GM23338 (cell line): ENCODE measurements at regions not wholly inside any gene's neighbourhood (a gene's known extent, or its start where the extent isn't known, plus 50 kb on each side); places are given as distances from the start of the nearest gene placed in this dataset.

Source experiments
- ATAC-seq: fragments of 200-7000 bp; cut with Tn5 transposase; 3 replicates; pipeline ENCODE4 v1.9.1; 2020
- DNase-seq: peaks from one replicate; pipeline ENCODE4 v3.0.0-alpha.2; 2015; ENCODE audit warnings: low spot score
- H2AFZ ChIP-seq: fragments of 200-600 bp; sonication (generic); 2 replicates; pipeline ENCODE4 v1.8.0; 2016; ENCODE audit warnings: antibody characterized with exemption, mild to moderate bottlenecking, moderate library complexity
- H3F3A ChIP-seq: fragments of 200-600 bp; sonication (generic); replicated peaks from 2 replicates; pipeline ENCODE4 v1.8.0; 2017; ENCODE audit warnings: antibody characterized with exemption, mixed run types, low read depth
- H3K27ac ChIP-seq: fragments of 200-600 bp; sonication (generic); 2 replicates; pipeline ENCODE4 v1.6.1; 2016; ENCODE audit warnings: low read depth
- H3K27me3 ChIP-seq: fragments of 200-600 bp; sonication (generic); 2 replicates; pipeline ENCODE4 v1.8.0; 2016; ENCODE audit warnings: mild to moderate bottlenecking, mixed run types, moderate library complexity; ENCODE audit not compliant: insufficient read depth
- H3K36me3 ChIP-seq: fragments of 200-600 bp; sonication (generic); 2 replicates; pipeline ENCODE4 v1.8.0; 2016; ENCODE audit warnings: mild to moderate bottlenecking; ENCODE audit not compliant: insufficient read depth
- H3K4me1 ChIP-seq: fragments of 200-600 bp; sonication (generic); 2 replicates; pipeline ENCODE4 v1.8.0; 2016; ENCODE audit warnings: mild to moderate bottlenecking, moderate library complexity; ENCODE audit not compliant: insufficient read depth
- H3K4me2 ChIP-seq: fragments of 200-600 bp; sonication (generic); 2 replicates; pipeline ENCODE4 v1.7.1; 2017; ENCODE audit warnings: mixed run types
- H3K4me3 ChIP-seq: fragments of 200-600 bp; sonication (generic); 2 replicates; pipeline ENCODE4 v1.6.1; 2016; ENCODE audit warnings: mixed run types
- H3K79me2 ChIP-seq: fragments of 200-600 bp; sonication (generic); replicated peaks from 2 replicates; pipeline ENCODE4 v1.8.0; 2017; ENCODE audit warnings: mild to moderate bottlenecking; ENCODE audit not compliant: insufficient read depth
- H3K9me2 ChIP-seq: fragments of 200-600 bp; sonication (generic); 2 replicates; pipeline ENCODE4 v1.8.0; 2017; ENCODE audit not compliant: insufficient read depth
- H4K20me1 ChIP-seq: fragments of 200-600 bp; sonication (generic); replicated peaks from 2 replicates; pipeline ENCODE4 v1.8.0; 2017; ENCODE audit warnings: mild to moderate bottlenecking; ENCODE audit not compliant: insufficient read depth
- H3K27ac Mint-ChIP-seq: 2 replicates; pipeline ENCODE4 v1.8.0; 2020; ENCODE audit warnings: inconsistent platforms, mild to moderate bottlenecking, moderate library complexity, mixed read lengths
- H3K27me3 Mint-ChIP-seq: 3 replicates; pipeline ENCODE4 v1.8.0; 2022; ENCODE audit warnings: low read depth, mild to moderate bottlenecking, moderate library complexity, mixed read lengths, inconsistent platforms; ENCODE audit not compliant: insufficient read depth, poor library complexity
- H3K36me3 Mint-ChIP-seq: 3 replicates; pipeline ENCODE4 v1.8.0; 2021; ENCODE audit warnings: low read depth, mild to moderate bottlenecking, inconsistent platforms, moderate library complexity, mixed read lengths
- H3K4me1 Mint-ChIP-seq: 3 replicates; pipeline ENCODE4 v1.8.0; 2020; ENCODE audit warnings: mild to moderate bottlenecking, inconsistent platforms, mixed read lengths
- H3K4me3 Mint-ChIP-seq: 3 replicates; pipeline ENCODE4 v1.8.0; 2021; ENCODE audit warnings: moderate library complexity, mild to moderate bottlenecking, inconsistent platforms, mixed read lengths
- H3K9me3 Mint-ChIP-seq: 3 replicates; pipeline ENCODE4 v1.8.0; 2020; ENCODE audit warnings: moderate library complexity, mild to moderate bottlenecking, inconsistent platforms, mixed read lengths
- EZH2phosphoT487 ChIP-seq: fragments of 200-600 bp; sonication (generic); IDR thresholded peaks from one replicate; pipeline ENCODE4 v1.8.1; 2018; ENCODE audit warnings: antibody characterized with exemption; ENCODE audit not compliant: unreplicated experiment
- JUNB ChIP-seq: IDR thresholded peaks from one replicate; pipeline ENCODE4 v1.6.1; 2016; ENCODE audit warnings: antibody characterized with exemption; ENCODE audit not compliant: unreplicated experiment
- POLR2AphosphoS5 ChIP-seq: IDR thresholded peaks from 2 replicates; pipeline ENCODE4 v1.6.1; 2016; ENCODE audit warnings: antibody characterized with exemption, low read depth
- STAT1 ChIP-seq: IDR thresholded peaks from one replicate; pipeline ENCODE4 v1.6.1; 2016; ENCODE audit warnings: antibody characterized with exemption; ENCODE audit not compliant: unreplicated experiment
- ZNF114 ChIP-seq: fragments of 250-450 bp; sonication (Bioruptor Pico); IDR thresholded peaks from 2 replicates; pipeline ENCODE4 v1.5.0; 2020; ENCODE audit warnings: mild to moderate bottlenecking, moderate library complexity
- TF ChIP-seq, protein P1 (sequence below): fragments of 250-450 bp; sonication (Bioruptor Pico); IDR thresholded peaks from 2 replicates; pipeline ENCODE4 v1.5.0; 2020; ENCODE audit warnings: mild to moderate bottlenecking, moderate library complexity
- TF ChIP-seq, protein P2 (sequence below): IDR thresholded peaks from one replicate; pipeline ENCODE4 v1.6.1; 2018; ENCODE audit warnings: antibody characterized with exemption; ENCODE audit not compliant: unreplicated experiment
- TF ChIP-seq, protein P3 (sequence below): IDR thresholded peaks from 2 replicates; pipeline ENCODE4 v1.6.1; 2016; ENCODE audit warnings: antibody characterized with exemption

DNA sequence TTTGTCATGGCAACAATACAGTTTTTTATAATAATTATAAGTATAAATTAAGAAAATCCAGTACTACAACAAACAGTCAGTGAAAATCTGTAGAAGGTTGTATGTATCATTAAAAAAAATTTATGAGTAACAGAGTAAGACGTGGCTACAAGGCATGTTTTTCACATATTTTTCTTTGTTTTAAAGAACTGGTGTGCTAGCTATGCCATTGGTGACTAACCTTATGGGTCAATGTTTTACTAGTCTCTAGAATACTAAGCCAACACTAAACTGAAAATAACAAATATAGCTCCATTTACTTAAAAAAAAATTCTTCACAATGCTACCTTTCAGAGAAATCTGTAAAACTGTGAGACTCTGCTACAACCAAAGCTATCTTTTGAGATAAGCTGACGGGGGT is 261.5 kb downstream of the ADGRL2 start:
- no peak overlapping the region for H3K27ac ChIP-seq
- H3K4me3 ChIP-seq: no peak overlapping the region
- ATAC-seq: no peak
- peaks cover 8% of the 10 kb centered on the region; the same call in 2 of the 3 replicates for H3K4me1 Mint-ChIP-seq
- H3K36me3 ChIP-seq: no peaks in the 10 kb centered on the region
- peaks cover 3% of the 10 kb centered on the region for H3K27me3 Mint-ChIP-seq
- no peak overlapping the region for H3K27ac Mint-ChIP-seq
- H3K79me2 ChIP-seq: no peaks in the 10 kb centered on the region
- H3K9me3 Mint-ChIP-seq: no peaks in the 10 kb centered on the region
- peaks cover 15% of the 10 kb centered on the region for H3K9me2 ChIP-seq
- TF ChIP-seq, protein P1, sequence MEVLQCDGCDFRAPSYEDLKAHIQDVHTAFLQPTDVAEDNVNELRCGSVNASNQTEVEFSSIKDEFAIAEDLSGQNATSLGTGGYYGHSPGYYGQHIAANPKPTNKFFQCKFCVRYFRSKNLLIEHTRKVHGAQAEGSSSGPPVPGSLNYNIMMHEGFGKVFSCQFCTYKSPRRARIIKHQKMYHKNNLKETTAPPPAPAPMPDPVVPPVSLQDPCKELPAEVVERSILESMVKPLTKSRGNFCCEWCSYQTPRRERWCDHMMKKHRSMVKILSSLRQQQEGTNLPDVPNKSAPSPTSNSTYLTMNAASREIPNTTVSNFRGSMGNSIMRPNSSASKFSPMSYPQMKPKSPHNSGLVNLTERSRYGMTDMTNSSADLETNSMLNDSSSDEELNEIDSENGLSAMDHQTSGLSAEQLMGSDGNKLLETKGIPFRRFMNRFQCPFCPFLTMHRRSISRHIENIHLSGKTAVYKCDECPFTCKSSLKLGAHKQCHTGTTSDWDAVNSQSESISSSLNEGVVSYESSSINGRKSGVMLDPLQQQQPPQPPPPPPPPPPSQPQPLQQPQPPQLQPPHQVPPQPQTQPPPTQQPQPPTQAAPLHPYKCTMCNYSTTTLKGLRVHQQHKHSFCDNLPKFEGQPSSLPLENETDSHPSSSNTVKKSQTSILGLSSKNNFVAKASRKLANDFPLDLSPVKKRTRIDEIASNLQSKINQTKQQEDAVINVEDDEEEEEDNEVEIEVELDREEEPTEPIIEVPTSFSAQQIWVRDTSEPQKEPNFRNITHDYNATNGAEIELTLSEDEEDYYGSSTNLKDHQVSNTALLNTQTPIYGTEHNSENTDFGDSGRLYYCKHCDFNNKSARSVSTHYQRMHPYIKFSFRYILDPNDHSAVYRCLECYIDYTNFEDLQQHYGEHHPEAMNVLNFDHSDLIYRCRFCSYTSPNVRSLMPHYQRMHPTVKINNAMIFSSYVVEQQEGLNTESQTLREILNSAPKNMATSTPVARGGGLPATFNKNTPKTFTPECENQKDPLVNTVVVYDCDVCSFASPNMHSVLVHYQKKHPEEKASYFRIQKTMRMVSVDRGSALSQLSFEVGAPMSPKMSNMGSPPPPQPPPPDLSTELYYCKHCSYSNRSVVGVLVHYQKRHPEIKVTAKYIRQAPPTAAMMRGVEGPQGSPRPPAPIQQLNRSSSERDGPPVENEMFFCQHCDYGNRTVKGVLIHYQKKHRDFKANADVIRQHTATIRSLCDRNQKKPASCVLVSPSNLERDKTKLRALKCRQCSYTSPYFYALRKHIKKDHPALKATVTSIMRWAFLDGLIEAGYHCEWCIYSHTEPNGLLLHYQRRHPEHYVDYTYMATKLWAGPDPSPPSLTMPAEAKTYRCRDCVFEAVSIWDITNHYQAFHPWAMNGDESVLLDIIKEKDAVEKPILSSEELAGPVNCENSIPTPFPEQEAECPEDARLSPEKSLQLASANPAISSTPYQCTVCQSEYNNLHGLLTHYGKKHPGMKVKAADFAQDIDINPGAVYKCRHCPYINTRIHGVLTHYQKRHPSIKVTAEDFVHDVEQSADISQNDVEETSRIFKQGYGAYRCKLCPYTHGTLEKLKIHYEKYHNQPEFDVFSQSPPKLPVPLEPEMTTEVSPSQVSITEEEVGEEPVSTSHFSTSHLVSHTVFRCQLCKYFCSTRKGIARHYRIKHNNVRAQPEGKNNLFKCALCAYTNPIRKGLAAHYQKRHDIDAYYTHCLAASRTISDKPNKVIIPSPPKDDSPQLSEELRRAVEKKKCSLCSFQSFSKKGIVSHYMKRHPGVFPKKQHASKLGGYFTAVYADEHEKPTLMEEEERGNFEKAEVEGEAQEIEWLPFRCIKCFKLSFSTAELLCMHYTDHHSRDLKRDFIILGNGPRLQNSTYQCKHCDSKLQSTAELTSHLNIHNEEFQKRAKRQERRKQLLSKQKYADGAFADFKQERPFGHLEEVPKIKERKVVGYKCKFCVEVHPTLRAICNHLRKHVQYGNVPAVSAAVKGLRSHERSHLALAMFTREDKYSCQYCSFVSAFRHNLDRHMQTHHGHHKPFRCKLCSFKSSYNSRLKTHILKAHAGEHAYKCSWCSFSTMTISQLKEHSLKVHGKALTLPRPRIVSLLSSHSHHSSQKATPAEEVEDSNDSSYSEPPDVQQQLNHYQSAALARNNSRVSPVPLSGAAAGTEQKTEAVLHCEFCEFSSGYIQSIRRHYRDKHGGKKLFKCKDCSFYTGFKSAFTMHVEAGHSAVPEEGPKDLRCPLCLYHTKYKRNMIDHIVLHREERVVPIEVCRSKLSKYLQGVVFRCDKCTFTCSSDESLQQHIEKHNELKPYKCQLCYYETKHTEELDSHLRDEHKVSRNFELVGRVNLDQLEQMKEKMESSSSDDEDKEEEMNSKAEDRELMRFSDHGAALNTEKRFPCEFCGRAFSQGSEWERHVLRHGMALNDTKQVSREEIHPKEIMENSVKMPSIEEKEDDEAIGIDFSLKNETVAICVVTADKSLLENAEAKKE (CRISPR knock-in tag): no peak
- TF ChIP-seq STAT1 (no peak), ZNF114 (CRISPR knock-in tag) (no peak), POLR2AphosphoS5 (no peak), EZH2phosphoT487 (no peak), JUNB (no peak)
- TF ChIP-seq, protein P2, sequence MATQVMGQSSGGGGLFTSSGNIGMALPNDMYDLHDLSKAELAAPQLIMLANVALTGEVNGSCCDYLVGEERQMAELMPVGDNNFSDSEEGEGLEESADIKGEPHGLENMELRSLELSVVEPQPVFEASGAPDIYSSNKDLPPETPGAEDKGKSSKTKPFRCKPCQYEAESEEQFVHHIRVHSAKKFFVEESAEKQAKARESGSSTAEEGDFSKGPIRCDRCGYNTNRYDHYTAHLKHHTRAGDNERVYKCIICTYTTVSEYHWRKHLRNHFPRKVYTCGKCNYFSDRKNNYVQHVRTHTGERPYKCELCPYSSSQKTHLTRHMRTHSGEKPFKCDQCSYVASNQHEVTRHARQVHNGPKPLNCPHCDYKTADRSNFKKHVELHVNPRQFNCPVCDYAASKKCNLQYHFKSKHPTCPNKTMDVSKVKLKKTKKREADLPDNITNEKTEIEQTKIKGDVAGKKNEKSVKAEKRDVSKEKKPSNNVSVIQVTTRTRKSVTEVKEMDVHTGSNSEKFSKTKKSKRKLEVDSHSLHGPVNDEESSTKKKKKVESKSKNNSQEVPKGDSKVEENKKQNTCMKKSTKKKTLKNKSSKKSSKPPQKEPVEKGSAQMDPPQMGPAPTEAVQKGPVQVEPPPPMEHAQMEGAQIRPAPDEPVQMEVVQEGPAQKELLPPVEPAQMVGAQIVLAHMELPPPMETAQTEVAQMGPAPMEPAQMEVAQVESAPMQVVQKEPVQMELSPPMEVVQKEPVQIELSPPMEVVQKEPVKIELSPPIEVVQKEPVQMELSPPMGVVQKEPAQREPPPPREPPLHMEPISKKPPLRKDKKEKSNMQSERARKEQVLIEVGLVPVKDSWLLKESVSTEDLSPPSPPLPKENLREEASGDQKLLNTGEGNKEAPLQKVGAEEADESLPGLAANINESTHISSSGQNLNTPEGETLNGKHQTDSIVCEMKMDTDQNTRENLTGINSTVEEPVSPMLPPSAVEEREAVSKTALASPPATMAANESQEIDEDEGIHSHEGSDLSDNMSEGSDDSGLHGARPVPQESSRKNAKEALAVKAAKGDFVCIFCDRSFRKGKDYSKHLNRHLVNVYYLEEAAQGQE: no peak
- TF ChIP-seq, protein P3, sequence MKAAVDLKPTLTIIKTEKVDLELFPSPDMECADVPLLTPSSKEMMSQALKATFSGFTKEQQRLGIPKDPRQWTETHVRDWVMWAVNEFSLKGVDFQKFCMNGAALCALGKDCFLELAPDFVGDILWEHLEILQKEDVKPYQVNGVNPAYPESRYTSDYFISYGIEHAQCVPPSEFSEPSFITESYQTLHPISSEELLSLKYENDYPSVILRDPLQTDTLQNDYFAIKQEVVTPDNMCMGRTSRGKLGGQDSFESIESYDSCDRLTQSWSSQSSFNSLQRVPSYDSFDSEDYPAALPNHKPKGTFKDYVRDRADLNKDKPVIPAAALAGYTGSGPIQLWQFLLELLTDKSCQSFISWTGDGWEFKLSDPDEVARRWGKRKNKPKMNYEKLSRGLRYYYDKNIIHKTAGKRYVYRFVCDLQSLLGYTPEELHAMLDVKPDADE: no peak
- no peak overlapping the region for H2AFZ ChIP-seq
- no peaks in the 10 kb centered on the region for H4K20me1 ChIP-seq
- no peaks in the 10 kb centered on the region for H3K4me1 ChIP-seq
- no peak overlapping the region for H3K4me3 Mint-ChIP-seq
- no peak overlapping the region for H3K4me2 ChIP-seq
- no peaks in the 10 kb centered on the region for H3K36me3 Mint-ChIP-seq
- no peak for DNase-seq
- H3F3A ChIP-seq: no peaks in the 10 kb centered on the region
- H3K27me3 ChIP-seq: no peaks in the 10 kb centered on the region
